GM19468 (cell line): ENCODE measurements at regions not wholly inside any gene's neighbourhood (a gene's known extent, or its start where the extent isn't known, plus 50 kb on each side); places are given as distances from the start of the nearest gene placed in this dataset.
"Not testable (repeated sequence)": the region's sequence is repeated elsewhere in the genome, so short reads cannot be mapped to it uniquely, and the experiment has no call there.

Experiments used
- ATAC-seq: cut with Tn5 transposase; IDR thresholded peaks from one replicate; pipeline ENCODE4 v1.9.1; 2021; ENCODE audit warnings: mild to moderate bottlenecking, moderate library complexity, moderate number of reproducible peaks; ENCODE audit not compliant: unreplicated experiment; ENCODE audit errors: extremely low read depth

GRCh38 chr9:85792057-85792456 lies 50.3 kb upstream of the AGTPBP1 start:
- not testable (repeated sequence) for ATAC-seq

- not testable (repeated sequence) for ATAC-seq
Observed at GRCh38 chr9:85802978-85803695, 61.4 kb upstream of the AGTPBP1 start.

GRCh38 chr9:85804847-85805133 lies 63.0 kb upstream of the AGTPBP1 start:
- not testable (repeated sequence) for ATAC-seq

GRCh38 chr9:85805134-85806005 lies 63.6 kb upstream of the AGTPBP1 start:
- ATAC-seq: peak; percentile 58

GRCh38 chr9:85808329-85808728 lies 66.6 kb upstream of the AGTPBP1 start:
- not testable (repeated sequence) for ATAC-seq

- not testable (repeated sequence) for ATAC-seq
Observed at GRCh38 chr9:85813388-85813787, 71.6 kb upstream of the AGTPBP1 start.

GRCh38 chr9:85814800-85815199 lies 73.0 kb upstream of the AGTPBP1 start:
- not testable (repeated sequence) for ATAC-seq

- ATAC-seq: not testable (repeated sequence)
Observed at GRCh38 chr9:85818971-85819370, 77.2 kb upstream of the AGTPBP1 start.

GRCh38 chr9:85820598-85820997 lies 78.8 kb upstream of the AGTPBP1 start:
- not testable (repeated sequence) for ATAC-seq

GRCh38 chr9:85824949-85825348 lies 83.2 kb upstream of the AGTPBP1 start:
- ATAC-seq: not testable (repeated sequence)

- ATAC-seq: not testable (repeated sequence)
Observed at GRCh38 chr9:85834591-85834990, 92.8 kb upstream of the AGTPBP1 start.

- ATAC-seq: not testable (repeated sequence)
Observed at GRCh38 chr9:85843949-85844348, 97.0 kb upstream of the NAA35 start.

- not testable (repeated sequence) for ATAC-seq
Observed at GRCh38 chr9:85847782-85848181, 93.2 kb upstream of the NAA35 start.

- ATAC-seq: no peak
Observed at GRCh38 chr9:85858056-85858750, 82.7 kb upstream of the NAA35 start.

GRCh38 chr9:85859765-85860164 lies 81.2 kb upstream of the NAA35 start:
- no peak for ATAC-seq

- not testable (repeated sequence) for ATAC-seq
Observed at GRCh38 chr9:85861882-85862281, 79.1 kb upstream of the NAA35 start.

GRCh38 chr9:85863875-85864274 lies 77.1 kb upstream of the NAA35 start:
- no peak for ATAC-seq

- ATAC-seq: no peak
Observed at GRCh38 chr9:85871008-85871407, 69.9 kb upstream of the NAA35 start.

GRCh38 chr9:85871683-85872082 lies 69.3 kb upstream of the NAA35 start:
- not testable (repeated sequence) for ATAC-seq

GRCh38 chr9:85872463-85872862 lies 68.5 kb upstream of the NAA35 start:
- no peak for ATAC-seq

GRCh38 chr9:85876628-85877027 lies 64.3 kb upstream of the NAA35 start:
- ATAC-seq: no peak
